Common myeloid progenitor, CD34-positive (primary cell): ENCODE measurements at regions not wholly inside any gene's neighbourhood (a gene's known extent, or its start where the extent isn't known, plus 50 kb on each side); places are given as distances from the start of the nearest gene placed in this dataset.

ENCODE experiments used
- CTCF ChIA-PET: fragments of 350-600 bp; sonication (Branson Sonifier 250); formaldehyde crosslinking; loops from one replicate; lab custom pipeline; 2021; ENCODE audit warnings: antibody characterized with exemption; lab: Charles Lee
- POLR2A ChIA-PET: fragments of 350-600 bp; sonication (Branson Sonifier 250); formaldehyde crosslinking; loops from one replicate; lab custom pipeline; 2021; ENCODE audit warnings: antibody characterized with exemption; lab: Charles Lee
- DNase-seq, 3 donors: peaks; one replicate each; pipeline versions ENCODE4 v3.0.0 to v3.0.0-alpha.2; 2013
- H3K27ac ChIP-seq, 2 experiments: 1 replicate in 1 of 2; 2 replicates in 1 of 2; pipeline ENCODE4 v1.7.0; 2013; ENCODE audit warnings: inconsistent platforms in 2 of 2, low read length in 2 of 2, mild to moderate bottlenecking in 2 of 2, low read depth in 1 of 2, moderate library complexity in 1 of 2; ENCODE audit not compliant: severe bottlenecking in 2 of 2, insufficient read depth in 1 of 2, poor library complexity in 1 of 2
- H3K27me3 ChIP-seq, 5 experiments: replicated peaks in 2 of 5; 1 replicate in 3 of 5; 2 replicates in 2 of 5; pipeline versions ENCODE4 v1.6.1 to v1.7.0; 2013; ENCODE audit warnings: low read length in 4 of 5, mild to moderate bottlenecking in 2 of 5, moderate library complexity in 2 of 5, inconsistent platforms in 1 of 5; ENCODE audit not compliant: insufficient read depth in 5 of 5, control insufficient read depth in 4 of 5
- H3K36me3 ChIP-seq, 4 experiments: 1 replicate in 2 of 4; 2 replicates in 2 of 4; pipeline versions ENCODE4 v1.6.1 to v1.7.0; 2013; ENCODE audit warnings: low read length in 3 of 4, control low read depth in 1 of 4, mild to moderate bottlenecking in 1 of 4; ENCODE audit not compliant: control insufficient read depth in 4 of 4, insufficient read depth in 4 of 4
- H3K4me1 ChIP-seq, 4 experiments: 1 replicate in 3 of 4; 2 replicates in 1 of 4; pipeline versions ENCODE4 v1.6.1 to v1.7.1; 2013; ENCODE audit warnings: low read length in 3 of 4, mild to moderate bottlenecking in 3 of 4, control low read depth in 1 of 4, inconsistent platforms in 1 of 4, moderate library complexity in 1 of 4; ENCODE audit not compliant: control insufficient read depth in 4 of 4, insufficient read depth in 4 of 4; ENCODE audit errors: control extremely low read depth in 1 of 4
- H3K4me3 ChIP-seq, 7 experiments: 1 replicate in 4 of 7; 2 replicates in 3 of 7; pipeline versions ENCODE4 v1.5.1 to v1.7.0; 2013; ENCODE audit warnings: mild to moderate bottlenecking in 7 of 7, low read length in 6 of 7, moderate library complexity in 6 of 7, inconsistent platforms in 2 of 7, low read depth in 2 of 7, control low read depth in 1 of 7; ENCODE audit not compliant: insufficient read depth in 4 of 7, control insufficient read depth in 1 of 7; ENCODE audit errors: extremely low read depth in 1 of 7
- H3K9me3 ChIP-seq, 5 experiments: 1 replicate in 4 of 5; 2 replicates in 1 of 5; pipeline versions ENCODE4 v1.6.1 to v1.7.1; 2013; ENCODE audit warnings: low read length in 4 of 5, mild to moderate bottlenecking in 2 of 5, inconsistent platforms in 1 of 5, low read depth in 1 of 5, moderate library complexity in 1 of 5; ENCODE audit not compliant: control insufficient read depth in 4 of 5, insufficient read depth in 2 of 5; ENCODE audit errors: control extremely low read depth in 1 of 5
- WGBS: methylation state at CpG from one replicate; pipeline ENCODE4 v1.1.5; 2013; ENCODE audit not compliant: insufficient coverage; 5-methylcytosine and 5-hydroxymethylcytosine counted together

- no peaks in the 10 kb centered on the region for H3K4me1 ChIP-seq
- peaks cover 1 to 46% (median 26%) of the 10 kb centered on the region in 5 experiments for H3K9me3 ChIP-seq
- CTCF ChIA-PET: no interaction called here
- POLR2A ChIA-PET: no interaction called here
- H3K36me3 ChIP-seq: no peaks in the 10 kb centered on the region
- H3K4me3 ChIP-seq: no peak overlapping the region
- peaks cover 0 to 3% (median 0%) of the 10 kb centered on the region in 5 experiments for H3K27me3 ChIP-seq
- WGBS: 94% methylated on average over 5 of the region's 5 CpGs
- no peak overlapping the region for H3K27ac ChIP-seq
- DNase-seq: peak in 2 of 3 donors; percentile 13 to 32
These were observed 104.4 kb upstream of the C2CD4B start for GRCh38 chr15:62269504-62269903.

- H3K36me3 ChIP-seq: no peaks in the 10 kb centered on the region
- peaks cover 0 to 3% (median 0%) of the 10 kb centered on the region in 5 experiments for H3K27me3 ChIP-seq
- CTCF ChIA-PET: no interaction called here
- no peaks in the 10 kb centered on the region for H3K4me1 ChIP-seq
- 100% methylated on average over 5 of the region's 10 CpGs for WGBS
- peaks cover 1 to 45% (median 26%) of the 10 kb centered on the region in 5 experiments for H3K9me3 ChIP-seq
- no peak overlapping the region for H3K4me3 ChIP-seq
- POLR2A ChIA-PET: interaction anchor here (0.6 kb wide), 1 partner anchor 36 kb away, joined by 4 read pairs; no protein-coding TSS in a partner anchor
- no peak overlapping the region for H3K27ac ChIP-seq
- DNase-seq: no peak
These were observed 105.3 kb upstream of the C2CD4B start for GRCh38 chr15:62270216-62270921.

GRCh38 chr15:62272290-62272689 lies 107.2 kb upstream of the C2CD4B start:
- CTCF ChIA-PET: no interaction called here

GRCh38 chr15:62275831-62276230 lies 110.7 kb upstream of the C2CD4B start:
- POLR2A ChIA-PET: no interaction called here
- CTCF ChIA-PET: no interaction called here
- Histone ChIP-seq H3K27me3 (peaks cover 0 to 5% (median 0%) of the 10 kb centered on the region in 5 experiments), H3K27ac (no peak overlapping the region), H3K4me3 (no peak overlapping the region), H3K36me3 (no peaks in the 10 kb centered on the region), H3K4me1 (no peaks in the 10 kb centered on the region), H3K9me3 (peaks cover 0 to 7% (median under 1%) of the 10 kb centered on the region in 5 experiments)
- WGBS: 93% methylated on average over 6 of the region's 7 CpGs
- no peak for DNase-seq

More at GRCh38 chr15:62272290-62272689, 107.2 kb upstream of the C2CD4B start:
- POLR2A ChIA-PET: no interaction called here
- H3K27ac ChIP-seq: no peak overlapping the region
- H3K4me1 ChIP-seq: no peaks in the 10 kb centered on the region
- H3K9me3 ChIP-seq: peaks cover 0 to 40% (median 22%) of the 10 kb centered on the region in 5 experiments
- no CpG with 5 or more reads among the region's 1 CpG for WGBS
- H3K36me3 ChIP-seq: no peaks in the 10 kb centered on the region
- no peak for DNase-seq
- H3K27me3 ChIP-seq: peaks cover 0 to 4% (median 0%) of the 10 kb centered on the region in 5 experiments
- H3K4me3 ChIP-seq: no peak overlapping the region

- POLR2A ChIA-PET: no interaction called here
- H3K9me3 ChIP-seq: no peaks in the 10 kb centered on the region
- no peak overlapping the region for H3K27ac ChIP-seq
- H3K27me3 ChIP-seq: peaks cover 0 to 5% (median 0%) of the 10 kb centered on the region in 5 experiments
- H3K4me3 ChIP-seq: no peak overlapping the region
- no peak for DNase-seq
- no peaks in the 10 kb centered on the region for H3K4me1 ChIP-seq
- H3K36me3 ChIP-seq: no peaks in the 10 kb centered on the region
- WGBS: 100% methylated on average over 2 of the region's 2 CpGs
- CTCF ChIA-PET: interaction anchor here (1.4 kb wide), 1 partner anchor 24 kb away, joined by 3 read pairs; no protein-coding TSS in a partner anchor
These were observed 112.8 kb upstream of the C2CD4B start for GRCh38 chr15:62277816-62278394.

- WGBS: 81% methylated on average over 3 of the region's 4 CpGs
- ChIA-PET POLR2A (no interaction called here), CTCF (no interaction called here)
- H3K4me1 ChIP-seq: no peaks in the 10 kb centered on the region
- H3K27me3 ChIP-seq: peaks cover 0 to 5% (median 0%) of the 10 kb centered on the region in 5 experiments
- no peak overlapping the region for H3K4me3 ChIP-seq
- DNase-seq: no peak
- H3K27ac ChIP-seq: no peak overlapping the region
- H3K9me3 ChIP-seq: no peaks in the 10 kb centered on the region
- no peaks in the 10 kb centered on the region for H3K36me3 ChIP-seq
These were observed 113.4 kb upstream of the C2CD4B start for GRCh38 chr15:62278534-62278933.

GRCh38 chr15:62279041-62279440 lies 114.0 kb upstream of the C2CD4B start:
- Histone ChIP-seq H3K27me3 (peaks cover 0 to 5% (median 0%) of the 10 kb centered on the region in 5 experiments), H3K27ac (no peak overlapping the region), H3K9me3 (no peaks in the 10 kb centered on the region), H3K4me3 (no peak overlapping the region), H3K36me3 (no peaks in the 10 kb centered on the region), H3K4me1 (no peaks in the 10 kb centered on the region)
- POLR2A ChIA-PET: no interaction called here
- 100% methylated on average over 2 of the region's 5 CpGs for WGBS
- CTCF ChIA-PET: no interaction called here
- no peak for DNase-seq
